Kidney (tissue), 13 donors: ENCODE measurements at regions not wholly inside any gene's neighbourhood (a gene's known extent, or its start where the extent isn't known, plus 50 kb on each side); places are given as distances from the start of the nearest gene placed in this dataset.

Source experiments
- DNase-seq, 5 donors: peaks; one replicate each; pipeline ENCODE4 v3.0.0-alpha.2; 2013 to 2020
- FAIRE-seq: peaks from 2 replicates; lab custom pipeline; 2012; peaks lifted over from hg19 to GRCh38; lab: Jason Lieb, UNC
- H3K27ac ChIP-seq, 2 donors: one replicate each; pipeline ENCODE4 v1.7.0; 2013; ENCODE audit warnings: low read depth in 2 of 2, low read length in 2 of 2, inconsistent platforms in 1 of 2
- H3K27me3 ChIP-seq: one replicate; pipeline ENCODE4 v1.7.1; 2013; ENCODE audit warnings: low read length, inconsistent platforms; ENCODE audit not compliant: control insufficient read depth, insufficient read depth
- H3K36me3 ChIP-seq, 3 donors: one replicate each; pipeline versions ENCODE4 v1.7.0 to v1.7.1; 2013; ENCODE audit warnings: low read length in 3 of 3, control low read depth in 1 of 3, inconsistent platforms in 1 of 3; ENCODE audit not compliant: insufficient read depth in 3 of 3, control insufficient read depth in 2 of 3
- H3K4me1 ChIP-seq, 3 donors: one replicate each; pipeline versions ENCODE4 v1.7.0 to v1.7.1; 2013; ENCODE audit warnings: low read length in 3 of 3, inconsistent platforms in 1 of 3, low read depth in 1 of 3; ENCODE audit not compliant: control insufficient read depth in 2 of 3, insufficient read depth in 2 of 3
- H3K4me3 ChIP-seq, 3 donors: one replicate each; pipeline versions ENCODE4 v1.7.0 to v1.8.1; 2013; ENCODE audit warnings: low read length in 3 of 3, control low read depth in 1 of 3, inconsistent platforms in 1 of 3
- H3K9ac ChIP-seq, 3 donors: one replicate each; pipeline versions ENCODE4 v1.7.0 to v1.7.1; 2013; ENCODE audit warnings: low read length in 3 of 3, control low read depth in 1 of 3, inconsistent platforms in 1 of 3
- H3K9me3 ChIP-seq, 3 donors: one replicate each; pipeline versions ENCODE4 v1.7.0 to v1.7.1; 2013; ENCODE audit warnings: low read length in 3 of 3, control low read depth in 1 of 3, inconsistent platforms in 1 of 3; ENCODE audit not compliant: control insufficient read depth in 2 of 3, insufficient read depth in 1 of 3
- intact Hi-C: fragments of 100-400 bp; cut with DNase I; formaldehyde crosslinking; loops from one replicate; pipeline ENCODE4 v1.11.1; 2022
- TF ChIP-seq, protein P1 (sequence below): IDR thresholded peaks from 3 replicates; pipeline ENCODE4 v1.5.1; 2012; ENCODE audit warnings: mild to moderate bottlenecking, moderate library complexity, borderline replicate concordance; ENCODE audit not compliant: insufficient read depth; ENCODE audit errors: extremely low read depth
- donor health status: control.
- donor health status: control.
- donor health status: control.
- donor health status: control.
- donor health status: control.
- donor health status: DM: yes; HTN: yes; CAD: no.
- donor health status: Normal renal cell carcinoma (clear cell type).

DNA sequence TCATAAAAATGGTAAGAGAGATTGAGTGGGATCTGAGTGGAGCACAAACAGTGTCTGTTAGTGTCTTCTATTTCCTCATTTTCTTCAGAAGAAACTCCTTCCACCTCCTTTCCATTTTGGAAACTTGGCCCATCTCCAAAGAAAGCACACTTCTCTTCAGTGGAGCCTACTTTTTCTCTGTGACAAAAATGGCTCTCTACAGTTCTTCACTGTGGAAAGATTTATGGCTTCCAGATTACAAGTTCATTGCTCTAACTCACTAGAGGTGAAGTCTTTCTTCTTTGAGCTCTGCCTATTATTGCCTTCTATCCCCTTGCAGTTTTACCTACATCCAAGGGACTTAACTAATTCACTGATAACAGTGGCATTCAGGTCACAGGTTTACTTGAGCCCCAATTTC is 325.8 kb downstream of the ANTXR2 start:
- Histone ChIP-seq H3K4me3 (no peak overlapping the region), H3K9ac (no peak overlapping the region), H3K27ac (no peak overlapping the region), H3K36me3 (no peaks in the 10 kb centered on the region), H3K27me3 (no peaks in the 10 kb centered on the region), H3K4me1 (no peaks in the 10 kb centered on the region), H3K9me3 (no peaks in the 10 kb centered on the region)
- TF ChIP-seq, protein P1, sequence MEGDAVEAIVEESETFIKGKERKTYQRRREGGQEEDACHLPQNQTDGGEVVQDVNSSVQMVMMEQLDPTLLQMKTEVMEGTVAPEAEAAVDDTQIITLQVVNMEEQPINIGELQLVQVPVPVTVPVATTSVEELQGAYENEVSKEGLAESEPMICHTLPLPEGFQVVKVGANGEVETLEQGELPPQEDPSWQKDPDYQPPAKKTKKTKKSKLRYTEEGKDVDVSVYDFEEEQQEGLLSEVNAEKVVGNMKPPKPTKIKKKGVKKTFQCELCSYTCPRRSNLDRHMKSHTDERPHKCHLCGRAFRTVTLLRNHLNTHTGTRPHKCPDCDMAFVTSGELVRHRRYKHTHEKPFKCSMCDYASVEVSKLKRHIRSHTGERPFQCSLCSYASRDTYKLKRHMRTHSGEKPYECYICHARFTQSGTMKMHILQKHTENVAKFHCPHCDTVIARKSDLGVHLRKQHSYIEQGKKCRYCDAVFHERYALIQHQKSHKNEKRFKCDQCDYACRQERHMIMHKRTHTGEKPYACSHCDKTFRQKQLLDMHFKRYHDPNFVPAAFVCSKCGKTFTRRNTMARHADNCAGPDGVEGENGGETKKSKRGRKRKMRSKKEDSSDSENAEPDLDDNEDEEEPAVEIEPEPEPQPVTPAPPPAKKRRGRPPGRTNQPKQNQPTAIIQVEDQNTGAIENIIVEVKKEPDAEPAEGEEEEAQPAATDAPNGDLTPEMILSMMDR: no peak
- intact Hi-C loops: no loop called here
- FAIRE-seq (no peak), DNase-seq (peak in 2 of 5 donors; percentile 24 to 42)

DNA sequence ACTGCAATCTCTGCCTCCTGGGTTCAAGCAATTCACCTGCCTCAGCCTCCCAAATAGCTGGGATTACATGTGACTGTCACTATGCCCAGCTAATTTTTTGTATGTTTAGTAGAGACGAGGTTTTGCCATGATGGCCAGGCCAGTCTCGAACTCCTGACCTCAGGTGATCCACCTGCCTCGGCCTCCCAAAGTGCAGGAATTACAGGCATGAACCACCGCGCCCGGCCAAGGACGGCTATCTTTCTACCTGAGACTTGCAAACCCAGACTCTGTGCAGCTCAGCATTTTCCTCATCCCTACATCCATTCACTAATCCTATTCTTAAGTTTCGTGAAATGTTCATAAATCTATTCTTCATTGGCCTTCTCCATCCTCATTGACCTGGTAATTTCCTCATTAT is 330.0 kb downstream of the ANTXR2 start:
- no peak for DNase-seq
- no peak for FAIRE-seq
- Histone ChIP-seq H3K4me3 (no peak overlapping the region), H3K27ac (no peak overlapping the region), H3K9ac (no peak overlapping the region), H3K4me1 (no peaks in the 10 kb centered on the region), H3K9me3 (no peaks in the 10 kb centered on the region), H3K27me3 (no peaks in the 10 kb centered on the region), H3K36me3 (no peaks in the 10 kb centered on the region)
- TF ChIP-seq, protein P1: no peak
- intact Hi-C loops: no loop called here

DNA sequence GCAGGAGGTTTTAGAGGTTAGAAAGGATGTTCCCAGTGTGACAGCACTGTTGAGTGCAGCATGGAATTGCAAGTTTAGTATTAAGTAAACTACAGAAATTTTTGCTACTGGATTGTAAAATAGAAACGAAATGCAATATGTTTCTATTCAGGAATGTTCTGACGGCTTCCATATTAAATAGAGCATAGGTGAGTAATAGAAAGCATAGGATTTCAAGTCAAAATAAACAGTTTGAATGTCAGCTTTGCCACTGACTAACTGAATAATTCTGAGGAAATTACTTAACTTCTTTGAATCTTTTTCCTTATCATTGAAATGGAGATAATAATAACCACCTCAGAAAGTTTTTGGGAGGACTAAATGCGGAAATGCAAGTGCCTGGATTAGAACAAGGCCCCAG is 331.9 kb upstream of the GK2 start:
- TF ChIP-seq, protein P1: no peak
- intact Hi-C loops: no loop called here
- no peaks in the 10 kb centered on the region for H3K36me3 ChIP-seq
- H3K27ac ChIP-seq: no peak overlapping the region
- FAIRE-seq: no peak
- no peaks in the 10 kb centered on the region for H3K4me1 ChIP-seq
- H3K4me3 ChIP-seq: no peak overlapping the region
- H3K9me3 ChIP-seq: no peaks in the 10 kb centered on the region
- DNase-seq: no peak
- no peaks in the 10 kb centered on the region for H3K27me3 ChIP-seq
- H3K9ac ChIP-seq: no peak overlapping the region

DNA sequence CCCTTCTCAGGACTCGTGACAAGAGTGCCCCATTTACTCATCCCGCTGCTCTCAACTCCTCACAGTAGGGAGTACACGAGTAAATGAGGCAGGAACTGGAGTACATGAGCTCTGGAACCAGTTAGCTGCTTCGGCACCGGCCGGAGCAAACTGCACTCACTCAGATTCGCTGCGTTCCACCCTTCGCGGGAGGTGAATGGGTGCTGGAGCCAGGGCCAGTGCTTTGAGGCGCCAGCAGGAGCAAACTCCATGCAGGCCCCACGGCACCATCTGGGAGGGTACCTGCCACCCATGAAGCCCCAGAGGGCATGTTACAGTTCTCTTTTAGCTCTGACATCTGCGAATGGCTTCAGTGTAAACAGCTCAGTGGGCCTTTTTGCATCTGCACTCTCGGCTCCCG is 315.5 kb upstream of the GK2 start:
- TF ChIP-seq, protein P1: no peak
- intact Hi-C loops: no loop called here
- H3K4me1 ChIP-seq: no peaks in the 10 kb centered on the region
- H3K4me3 ChIP-seq: no peak overlapping the region
- no peaks in the 10 kb centered on the region for H3K9me3 ChIP-seq
- no peak overlapping the region for H3K9ac ChIP-seq
- no peaks in the 10 kb centered on the region for H3K36me3 ChIP-seq
- H3K27me3 ChIP-seq: no peaks in the 10 kb centered on the region
- FAIRE-seq (no peak), DNase-seq (peak in 1 of 5 donors; percentile 52)
- H3K27ac ChIP-seq: no peak overlapping the region
